Ureter (tissue), 1 donor: ENCODE measurements at regions not wholly inside any gene's neighbourhood (a gene's known extent, or its start where the extent isn't known, plus 50 kb on each side); places are given as distances from the start of the nearest gene placed in this dataset.

Experiments
- DNase-seq: peaks from one replicate; pipeline ENCODE4 v3.0.0-alpha.2; 2020; ENCODE audit warnings: low spot score
- donor health status: DM: yes; HTN: yes; CAD: no.

DNA sequence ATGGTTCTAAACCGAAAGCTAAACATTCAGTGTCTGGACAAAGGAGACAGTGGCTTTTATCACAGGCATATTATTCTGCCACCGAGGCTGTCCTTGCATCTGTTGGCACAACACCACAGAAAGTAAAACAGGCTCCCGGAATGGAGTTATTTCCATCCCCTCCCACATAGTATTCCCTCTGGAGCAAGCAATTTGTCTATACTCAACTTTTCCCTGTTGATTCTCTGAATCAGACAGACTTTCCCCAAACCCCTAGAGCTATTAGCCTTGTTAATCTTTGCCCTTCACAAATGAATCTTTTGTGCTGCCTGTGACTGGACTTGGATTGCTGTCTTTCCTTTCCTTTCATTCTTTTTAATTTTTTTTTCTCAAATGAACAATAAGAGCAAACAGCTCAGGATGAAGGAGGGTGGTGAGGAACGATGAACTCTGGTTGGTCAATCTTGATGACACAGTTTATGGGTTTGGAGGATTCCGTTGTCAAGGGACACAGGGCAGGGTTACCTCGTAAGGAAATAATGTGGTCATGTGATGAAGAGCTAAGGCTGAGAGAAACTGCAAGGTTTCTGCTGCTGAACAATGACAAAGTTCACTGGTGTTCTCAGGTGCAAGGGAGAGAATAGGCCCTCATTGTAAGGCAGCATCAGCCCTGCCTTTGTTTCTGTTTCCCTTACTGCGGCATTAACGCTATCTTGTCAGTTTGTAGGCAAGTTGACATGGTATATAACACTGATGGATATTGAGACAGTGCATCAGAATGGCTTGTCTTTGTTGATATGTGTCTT lies 275.0 kb upstream of the BMP2 start:
- no peak for DNase-seq

DNA sequence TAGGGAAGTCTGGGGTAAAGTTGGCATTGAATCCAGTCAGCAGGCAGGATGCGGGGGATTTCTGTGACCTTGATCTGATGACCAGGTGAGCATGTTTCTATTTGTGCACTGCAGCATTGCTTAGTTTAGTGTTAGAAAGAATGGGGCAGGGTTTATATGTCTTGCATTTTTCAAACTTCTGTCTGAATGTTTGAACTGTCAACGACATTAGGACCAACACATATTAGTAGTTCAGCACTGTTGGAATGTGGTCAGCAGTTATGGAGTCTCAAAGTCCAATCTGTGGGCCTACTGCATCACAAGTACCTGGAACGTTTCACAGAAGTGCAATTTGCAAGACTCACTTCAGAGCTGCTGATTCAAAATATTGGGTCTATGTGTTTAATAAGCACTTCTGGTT lies 276.6 kb upstream of the BMP2 start:
- no peak for DNase-seq

DNA sequence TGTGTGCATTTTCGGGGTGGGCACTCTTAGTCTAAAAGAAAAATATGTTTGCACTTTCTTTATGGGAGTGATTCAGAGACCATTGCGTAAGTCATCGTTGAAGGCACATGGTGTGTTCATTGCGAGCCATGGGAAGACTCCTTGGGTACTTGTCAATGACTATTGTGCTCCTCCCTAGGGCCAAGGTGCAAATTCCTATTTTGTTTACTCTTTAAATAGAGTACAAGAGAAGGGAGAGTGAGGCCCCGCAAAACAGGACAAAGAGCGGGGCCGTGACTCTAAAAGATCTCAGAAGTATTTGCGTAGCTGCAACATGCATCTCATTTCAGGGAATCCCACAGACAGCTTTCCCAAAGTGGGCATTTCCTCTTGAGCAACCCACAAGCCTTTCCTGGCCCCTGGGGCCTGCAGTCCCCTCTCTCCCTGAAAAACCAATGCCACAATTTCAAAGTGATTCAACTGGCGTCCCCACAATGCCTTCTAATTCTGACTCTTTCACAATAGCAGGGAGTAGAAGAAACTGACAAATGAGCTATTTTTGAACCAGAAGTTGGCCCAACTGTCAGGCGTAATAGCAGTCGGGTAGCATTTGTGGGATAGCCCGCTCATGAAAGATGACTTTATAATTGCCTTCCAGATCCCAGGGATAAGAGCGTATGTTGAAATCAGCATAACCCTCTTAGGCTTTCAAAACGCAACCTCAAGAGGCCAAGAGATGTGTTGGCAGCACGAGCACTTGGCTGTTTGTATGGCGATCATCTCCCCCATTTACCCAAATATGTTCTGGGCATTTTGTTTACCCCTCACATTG lies 277.9 kb upstream of the BMP2 start:
- no peak for DNase-seq

DNA sequence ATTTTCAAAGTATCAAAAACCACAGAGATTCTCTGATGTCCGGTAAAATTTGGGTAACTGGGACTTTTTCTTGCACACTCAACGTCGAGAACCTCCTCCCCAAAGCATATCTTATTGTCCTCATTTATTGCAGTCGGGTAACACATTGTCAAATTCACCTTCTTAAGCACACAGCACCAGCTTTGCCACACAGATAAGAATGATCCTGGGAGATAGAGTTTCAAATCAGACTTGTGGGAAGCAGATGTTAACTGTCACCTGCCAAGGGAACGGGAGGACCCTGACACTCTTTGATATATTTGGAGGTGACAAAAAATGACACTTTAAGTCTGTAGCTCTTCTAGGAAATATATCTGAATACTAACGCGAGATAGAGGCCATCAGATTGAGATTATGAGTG lies 282.1 kb upstream of the BMP2 start:
- no peak for DNase-seq

DNA sequence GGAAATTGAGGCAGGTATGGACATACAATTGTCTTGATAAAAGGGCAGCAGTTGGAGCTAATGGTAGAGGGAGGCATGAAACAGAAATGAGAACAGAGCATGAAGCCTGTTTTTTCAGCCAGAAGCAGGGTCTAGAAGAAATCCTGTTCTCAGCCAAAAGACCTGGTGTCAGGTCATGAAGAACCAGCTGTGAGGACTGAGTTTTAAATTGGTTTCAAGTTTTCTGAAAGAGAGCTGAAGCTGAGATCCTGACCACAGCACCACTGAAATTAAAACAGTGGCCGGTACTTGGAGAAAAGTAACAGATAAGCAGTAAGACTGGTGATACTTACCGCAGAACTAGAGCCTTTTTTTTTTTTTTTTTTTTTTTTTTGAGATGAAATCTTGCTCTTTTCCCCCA lies 283.8 kb upstream of the BMP2 start:
- DNase-seq, result no peak

DNA sequence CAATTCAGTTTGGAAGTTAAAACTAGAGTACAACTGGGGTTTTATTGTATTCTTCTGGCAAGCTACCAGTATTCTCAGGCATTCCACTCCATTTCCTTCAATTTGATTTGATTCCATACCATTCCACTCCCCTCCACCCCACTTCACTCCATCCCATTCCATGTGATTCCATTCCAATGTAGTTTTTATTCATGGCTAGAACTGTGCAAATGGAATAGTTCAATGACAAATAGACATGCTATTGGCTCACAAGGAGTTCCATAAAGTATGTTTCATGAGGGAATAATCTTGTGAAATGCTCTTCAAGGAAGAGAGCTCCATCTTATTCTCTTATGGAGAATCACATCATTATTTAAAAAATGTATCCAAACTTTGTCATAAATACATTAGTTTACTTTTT lies 285.0 kb upstream of the BMP2 start:
- no peak for DNase-seq

DNA sequence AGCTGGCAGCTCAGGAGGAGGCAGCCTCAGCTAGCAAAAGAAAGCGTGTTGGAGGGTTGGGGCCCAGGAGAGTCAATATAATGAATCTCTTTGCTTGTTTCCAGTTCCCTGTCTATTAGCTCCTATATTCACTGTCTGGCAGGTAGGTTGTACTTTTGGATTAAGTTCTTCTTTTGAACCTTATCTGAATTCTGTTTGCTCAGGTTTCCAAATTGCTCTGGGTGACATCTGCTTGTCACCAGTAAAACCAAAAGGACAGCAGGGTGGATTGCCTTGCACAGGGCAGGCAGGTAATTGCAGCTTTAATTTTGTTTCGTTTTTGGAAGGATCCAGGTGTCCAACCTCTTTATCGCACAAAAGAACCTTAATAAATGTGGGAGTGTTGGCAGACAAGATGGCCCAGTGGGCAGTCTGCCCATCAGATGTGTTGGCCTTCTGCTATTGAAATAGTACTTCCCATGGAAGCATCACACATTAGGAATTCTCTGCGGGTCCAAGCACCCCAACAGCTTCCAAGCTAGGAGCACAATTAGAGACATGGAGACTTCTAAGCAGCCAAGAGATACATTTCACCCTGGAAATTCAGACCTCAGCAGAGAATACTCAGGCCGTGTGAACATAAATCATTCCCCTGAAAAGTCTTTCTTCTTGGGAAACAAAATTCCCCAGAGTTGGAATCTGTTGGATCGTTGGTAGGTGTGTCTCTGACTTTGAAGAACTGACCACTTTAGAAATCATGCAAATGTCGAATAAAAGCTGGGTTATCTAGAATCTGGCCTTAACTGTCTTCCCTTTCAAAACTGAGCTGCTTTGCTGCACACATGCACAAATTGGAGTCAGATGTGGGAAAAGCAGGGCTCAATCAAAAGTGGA lies 286.9 kb upstream of the BMP2 start:
- DNase-seq, result no peak

DNA sequence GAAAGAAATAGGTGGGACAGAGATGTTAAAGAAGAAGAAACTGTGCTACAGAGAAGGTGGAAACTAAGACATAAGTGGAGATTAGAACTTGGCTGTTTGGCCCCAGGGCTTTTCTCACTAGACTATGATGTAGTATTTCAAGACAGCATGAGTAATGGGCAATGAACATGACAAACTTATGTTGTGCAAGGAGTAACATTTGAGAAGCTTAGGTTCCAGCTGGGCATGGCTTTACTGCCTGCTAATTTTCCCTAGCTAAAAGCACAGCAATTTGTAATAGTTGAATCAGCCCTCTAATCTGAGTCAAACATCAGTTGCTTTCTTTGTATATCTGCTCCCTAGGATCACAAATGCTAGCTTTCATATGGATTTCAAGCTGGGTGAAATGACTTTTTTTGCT lies 294.3 kb upstream of the BMP2 start:
- no peak for DNase-seq

DNA sequence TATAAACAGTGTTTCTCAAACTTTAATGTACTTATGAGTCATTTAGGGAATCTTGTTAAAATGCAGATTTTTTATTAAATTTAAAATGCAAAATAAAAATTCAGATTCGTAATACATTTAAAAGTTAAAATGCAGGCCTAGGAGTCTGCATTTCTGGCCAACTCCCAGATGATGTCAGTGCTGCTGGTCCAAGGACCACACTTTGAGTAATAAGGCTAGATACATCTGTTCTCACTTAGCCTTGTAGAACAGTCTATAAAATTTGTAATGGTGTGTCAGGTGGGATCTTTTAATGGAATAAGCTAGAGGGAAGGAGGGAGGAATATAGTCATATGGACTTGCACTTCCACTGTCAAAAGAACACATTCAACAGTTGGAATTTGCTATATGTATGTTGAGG lies 295.6 kb upstream of the BMP2 start:
- DNase-seq, result no peak

DNA sequence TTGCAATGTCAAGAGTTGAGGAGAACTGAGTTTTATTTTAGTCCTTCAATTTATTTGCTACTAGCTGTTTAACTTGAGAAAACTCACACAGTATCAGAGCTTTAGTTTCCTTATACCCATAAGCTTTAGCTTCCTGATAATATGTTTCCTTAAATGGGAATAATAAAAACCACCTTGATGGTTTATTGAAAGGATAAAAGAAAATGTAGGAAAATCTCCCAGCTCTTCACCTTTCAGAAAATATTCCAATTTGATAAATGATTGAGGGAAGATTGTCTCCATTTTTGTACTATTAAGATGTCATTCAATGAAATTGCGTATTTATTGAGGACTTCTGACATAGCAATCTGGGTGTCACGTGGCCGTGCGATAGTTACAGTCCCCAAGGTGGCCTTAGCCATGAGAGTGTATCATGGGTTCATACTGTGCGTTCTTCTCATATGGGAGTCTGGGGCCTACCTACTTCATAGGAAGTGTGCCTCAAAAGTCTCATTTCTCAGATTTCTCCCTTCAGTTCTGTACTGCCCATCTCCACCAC lies 296.3 kb upstream of the BMP2 start:
- DNase-seq, result no peak

DNA sequence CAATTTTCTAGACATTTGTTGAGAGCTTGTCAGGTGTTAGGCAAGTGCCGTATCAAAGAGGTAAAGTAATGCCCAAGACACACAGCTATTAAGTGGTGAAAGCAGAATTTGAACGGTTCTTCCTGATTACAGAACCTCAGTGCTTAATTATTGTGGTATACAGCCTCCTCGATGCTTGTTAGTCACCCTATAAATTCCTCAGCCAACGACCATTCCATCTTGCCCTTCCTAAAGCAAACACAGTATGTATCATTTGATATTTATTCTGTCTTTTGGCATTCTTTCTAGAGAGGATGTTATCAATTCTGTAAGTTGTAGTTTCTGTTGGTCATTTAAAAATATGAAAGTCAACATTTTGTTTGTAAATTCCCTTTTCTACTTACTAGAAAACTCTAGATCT lies 297.8 kb upstream of the BMP2 start:
- DNase-seq, result no peak

DNA sequence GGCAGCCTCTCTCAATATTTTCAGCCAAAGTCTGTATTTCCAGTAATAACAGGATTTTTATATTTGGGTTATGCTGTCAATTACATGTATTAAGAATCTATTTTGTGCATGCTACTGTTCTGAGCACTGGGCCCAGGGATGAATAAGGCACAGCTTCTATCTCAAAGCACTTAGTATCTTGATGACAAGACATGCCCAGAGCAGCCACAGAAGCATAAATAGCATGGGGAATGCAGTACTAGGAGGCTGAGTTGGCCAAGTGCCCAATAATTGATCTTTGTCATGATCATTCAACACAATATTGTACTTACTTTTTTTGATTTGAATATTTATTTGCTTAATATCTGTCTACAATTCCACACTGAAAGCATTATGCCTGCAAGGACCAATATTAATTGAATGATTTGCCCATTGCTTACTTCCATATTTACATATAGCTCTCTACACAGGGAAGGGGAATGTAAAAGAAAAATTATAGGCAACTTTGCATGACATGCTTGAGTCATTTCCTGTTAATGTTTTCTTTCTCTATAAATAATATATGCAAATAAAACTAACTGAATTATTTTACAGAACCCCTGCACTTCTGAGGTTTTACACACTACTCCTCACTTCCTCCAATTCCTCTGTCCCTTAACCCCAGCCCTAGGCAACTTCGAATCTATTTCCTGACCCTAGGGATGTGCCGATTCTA lies 298.9 kb upstream of the BMP2 start:
- no peak for DNase-seq

DNA sequence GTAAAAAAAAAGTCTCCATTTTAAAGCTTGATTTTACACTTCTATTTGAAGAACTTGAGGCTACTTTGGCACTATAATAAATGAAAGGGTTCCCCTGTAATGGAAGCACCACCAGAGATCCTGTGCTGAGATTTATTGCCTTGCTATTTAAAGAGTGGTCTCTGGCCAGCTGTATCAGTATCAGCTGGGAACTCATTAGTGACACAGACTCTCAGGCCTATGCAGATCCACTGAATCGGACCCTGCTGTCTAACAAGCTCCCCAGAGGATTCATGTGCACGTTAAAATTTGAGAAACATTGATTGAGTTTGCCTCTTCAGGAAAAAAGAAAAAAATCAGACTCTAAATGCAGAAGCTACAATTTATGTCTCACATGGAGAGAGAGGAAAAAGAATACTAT lies 299.9 kb upstream of the BMP2 start:
- DNase-seq, result no peak

DNA sequence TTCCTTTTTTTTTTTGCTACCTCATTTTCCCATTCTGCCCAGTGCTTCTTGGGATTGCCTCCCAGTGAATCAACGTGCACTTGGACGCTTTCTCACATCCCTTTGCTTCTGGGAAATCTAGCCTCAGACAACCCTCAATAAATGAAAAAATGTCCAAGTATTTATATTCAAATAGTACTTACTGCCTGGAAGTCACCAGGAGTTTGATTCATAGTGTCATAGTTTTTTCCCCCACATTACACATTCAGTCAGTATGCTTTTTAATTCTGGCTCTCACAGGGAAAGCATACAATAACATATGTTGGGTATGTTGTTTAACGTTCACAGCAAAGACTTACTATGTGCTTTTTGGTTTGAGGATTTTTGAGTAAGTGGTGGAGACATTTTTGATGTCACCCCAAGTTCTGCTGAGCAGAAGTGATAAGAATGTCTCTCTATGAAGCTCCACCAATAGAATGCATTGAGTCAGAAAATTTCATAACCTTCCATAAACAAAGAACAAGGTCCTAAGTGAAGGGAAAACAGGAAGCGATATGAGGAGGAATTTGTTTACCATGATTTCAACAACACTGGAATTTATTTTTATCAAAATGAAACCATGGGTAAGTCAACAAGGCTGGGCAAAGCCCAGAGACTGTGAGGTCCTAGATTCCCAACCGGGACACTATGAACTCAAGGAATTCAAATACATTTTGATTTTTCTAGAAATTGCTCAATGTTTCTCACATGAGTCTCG lies 301.2 kb upstream of the BMP2 start:
- DNase-seq, result no peak

DNA sequence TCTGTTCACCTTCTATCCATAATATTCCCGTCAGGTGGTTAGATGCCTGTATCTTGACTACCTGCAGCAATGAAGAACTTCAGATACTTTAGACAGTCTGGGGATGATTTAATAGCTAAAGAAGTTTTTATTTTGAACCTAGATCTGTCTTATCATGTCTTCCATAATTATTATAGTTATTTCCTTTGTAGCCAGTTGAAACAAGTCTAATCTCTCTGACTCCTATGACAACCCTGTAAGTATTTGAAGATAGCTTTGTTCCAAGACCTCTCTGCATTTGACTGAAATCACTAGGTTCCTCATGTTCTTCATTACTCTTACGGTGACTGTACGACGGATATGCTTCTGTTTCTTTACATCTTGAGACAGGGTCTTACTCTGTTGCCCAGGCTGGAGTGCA lies 316.6 kb upstream of the BMP2 start:
- no peak for DNase-seq

DNA sequence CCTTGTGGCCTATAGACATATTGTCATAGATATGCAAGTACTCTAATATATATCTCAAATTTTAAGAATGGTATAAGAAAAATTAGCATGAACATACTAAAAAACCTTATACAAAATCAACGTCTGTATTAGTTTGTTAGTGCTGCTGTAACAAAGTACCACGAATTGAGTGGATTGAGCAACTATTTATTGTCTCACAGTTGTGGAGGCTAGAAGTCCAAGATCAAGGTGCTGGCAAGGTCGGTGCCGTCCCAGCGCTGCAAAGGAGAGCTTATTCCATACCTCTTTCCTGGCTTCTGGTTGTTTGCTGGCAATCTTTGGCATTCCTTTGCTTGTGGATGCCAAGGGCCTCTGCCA lies 317.6 kb upstream of the FERMT1 start:
- no peak for DNase-seq

DNA sequence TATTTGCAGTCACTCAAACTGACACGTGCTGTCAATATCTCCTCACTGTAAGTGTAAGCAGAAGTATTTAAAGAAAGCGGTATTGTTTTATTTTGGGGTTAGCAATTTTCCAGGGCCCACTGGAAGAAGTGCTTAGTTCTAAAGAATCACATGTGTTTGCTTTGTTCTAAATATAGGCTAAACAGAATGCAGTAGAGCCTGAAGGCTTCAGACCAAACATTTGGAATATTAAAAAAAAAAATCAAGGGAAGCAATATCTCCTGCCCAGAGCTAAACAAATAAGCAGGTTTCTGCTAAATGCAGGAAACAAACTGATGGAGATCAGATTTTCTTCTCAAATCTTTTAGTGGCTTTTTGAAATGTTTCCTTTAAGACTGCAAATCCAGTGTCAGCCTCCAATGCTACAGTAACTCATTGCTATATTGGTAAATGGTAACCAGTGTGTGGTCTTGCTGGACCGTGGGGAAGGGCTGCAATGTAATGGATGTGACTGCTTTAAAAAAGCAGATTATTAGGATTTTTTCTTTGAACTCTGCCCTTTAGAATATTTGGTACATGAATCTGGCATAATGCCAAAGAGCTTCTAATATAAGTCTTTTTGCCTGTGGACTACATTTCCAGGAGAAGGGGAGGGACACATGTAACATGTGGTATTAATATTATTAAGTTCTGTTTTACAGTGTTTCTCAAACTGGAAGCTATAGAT lies 317.1 kb upstream of the FERMT1 start:
- no peak for DNase-seq

DNA sequence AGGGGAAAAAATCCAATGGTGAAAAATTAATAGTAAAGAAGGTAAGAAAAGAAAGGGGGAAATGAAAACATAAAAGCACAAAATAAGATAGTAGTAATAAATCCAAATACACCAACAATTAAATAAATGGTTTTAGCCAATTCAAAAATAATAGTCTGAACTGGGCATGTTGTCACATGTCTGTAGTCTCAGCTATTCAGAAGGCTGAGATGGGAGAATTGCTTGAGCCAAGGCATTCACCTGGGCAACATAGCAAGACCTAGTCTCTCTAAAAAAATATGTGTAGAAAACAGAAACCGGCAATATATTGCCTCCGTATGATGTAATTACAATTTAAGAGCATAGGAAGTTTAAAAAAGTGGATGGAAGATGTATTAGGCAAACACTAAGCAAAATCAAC lies 311.3 kb upstream of the FERMT1 start:
- DNase-seq, result no peak

DNA sequence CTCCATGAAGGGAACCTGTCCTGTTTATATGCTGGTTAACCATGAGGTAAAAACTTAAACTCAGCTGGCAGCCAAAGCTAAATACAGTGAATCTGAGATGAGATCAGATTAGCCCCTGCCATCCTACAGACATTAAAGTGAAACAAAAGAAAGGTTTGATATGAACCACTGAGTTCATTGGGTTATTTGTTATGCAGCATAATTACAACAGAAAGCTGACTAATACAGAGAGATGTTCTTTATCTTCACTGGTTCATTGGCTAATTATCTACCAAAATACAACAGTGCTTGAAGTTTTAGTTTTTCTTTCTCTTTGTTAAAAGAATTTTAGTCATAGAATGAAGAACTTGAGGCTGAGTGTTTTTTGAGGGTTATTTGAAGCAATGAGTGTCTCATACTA lies 307.6 kb upstream of the FERMT1 start:
- DNase-seq, result no peak

DNA sequence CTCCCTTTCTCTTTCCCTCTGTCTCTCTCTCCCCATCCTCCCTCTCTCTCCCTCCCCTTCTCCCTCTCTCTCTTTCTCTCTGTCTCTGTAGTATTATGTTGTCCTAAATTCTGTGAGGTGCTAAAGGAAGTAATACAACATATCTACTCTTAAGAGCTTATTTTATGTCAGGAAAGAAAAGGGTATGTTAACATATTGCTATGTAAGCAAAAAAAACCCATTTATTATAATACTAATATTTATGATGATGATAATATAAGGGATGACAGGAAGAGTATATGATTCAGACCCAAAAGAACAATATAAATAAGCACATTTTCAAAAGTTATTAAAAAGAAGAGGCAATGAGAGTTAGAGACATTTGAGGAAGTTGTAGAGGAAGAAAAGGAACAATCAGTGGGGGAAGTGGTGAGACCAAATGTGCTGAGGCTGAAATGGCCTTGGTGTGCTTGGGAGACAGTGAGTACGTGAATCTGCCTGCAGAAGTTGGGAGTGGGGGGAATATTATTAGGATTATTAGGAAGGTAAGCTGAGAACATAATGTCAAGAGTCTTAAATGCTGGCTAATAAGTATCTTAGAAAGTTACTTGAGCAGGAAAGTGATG lies 303.6 kb upstream of the FERMT1 start:
- DNase-seq, result no peak
